GM12878 (cell line): ENCODE measurements at regions not wholly inside any gene's neighbourhood (a gene's known extent, or its start where the extent isn't known, plus 50 kb on each side); places are given as distances from the start of the nearest gene placed in this dataset.

ENCODE experiments used
- ATAC-seq: fragments of 200-7000 bp; cut with Tn5 transposase; 3 replicates; pipeline ENCODE4 v1.9.1; 2020; ENCODE audit warnings: mild to moderate bottlenecking, moderate library complexity
- BruUV-seq: library from RNA; stranded (reverse); fragments of 400-500 nt; replicated peaks from 2 replicates; lab custom pipeline; 2021; lab: Mats Ljungman, UMichigan
- CTCF ChIA-PET: fragments of 300-600 bp; sonication (Branson Sonifier 250); formaldehyde crosslinking; extraction: SDS; loops from one replicate; lab custom pipeline; 2021; ENCODE audit warnings: inconsistent platforms; lab: Yijun Ruan, JAX
- POLR2A ChIA-PET: fragments of 350-600 bp; formaldehyde crosslinking; extraction: SDS; loops from one replicate; lab custom pipeline; 2021; ENCODE audit warnings: inconsistent platforms; lab: Charles Lee
- RAD21 ChIA-PET: fragments of 300-600 bp; sonication (Branson Sonifier 250); formaldehyde crosslinking; loops from one replicate; lab custom pipeline; 2023; ENCODE audit warnings: antibody characterized with exemption; ENCODE audit not compliant: unreplicated experiment; lab: Charles Lee
- SMC1A ChIA-PET: fragments of 300-600 bp; sonication (Branson Sonifier 250); formaldehyde crosslinking; loops from one replicate; lab custom pipeline; 2023; ENCODE audit not compliant: unreplicated experiment, uncharacterized antibody; lab: Charles Lee
- DNase-seq: peaks from one replicate; pipeline ENCODE4 v3.0.0-alpha.2; 2011; ENCODE audit warnings: low read depth, low spot score
- FAIRE-seq: peaks from 3 replicates; lab custom pipeline; 2011; peaks lifted over from hg19 to GRCh38; lab: Jason Lieb, UNC
- H2AFZ ChIP-seq: 2 replicates; pipeline ENCODE4 v1.6.0; 2011; ENCODE audit warnings: low read depth, low read length, control low read depth; ENCODE audit not compliant: control insufficient read depth
- H3K27ac ChIP-seq: 2 replicates; pipeline ENCODE4 v1.5.1; 2011; ENCODE audit warnings: control low read depth; ENCODE audit not compliant: control insufficient read depth, insufficient read depth
- H3K27me3 ChIP-seq, 2 experiments: replicated peaks in 1 of 2; 2 replicates each; pipeline versions ENCODE4 v1.6.0 to v1.6.1; 2011; ENCODE audit warnings: low read length in 1 of 2; ENCODE audit not compliant: control insufficient read depth in 2 of 2, insufficient read depth in 2 of 2
- H3K36me3 ChIP-seq, 2 experiments: 2 replicates each; pipeline ENCODE4 v1.5.1; 2011; ENCODE audit warnings: low read length in 1 of 2; ENCODE audit not compliant: control insufficient read depth in 2 of 2, insufficient read depth in 2 of 2
- H3K4me1 ChIP-seq: 2 replicates; pipeline ENCODE4 v1.6.1; 2011; ENCODE audit warnings: mild to moderate bottlenecking, low read length, moderate library complexity, mixed read lengths; ENCODE audit not compliant: control insufficient read depth, insufficient read depth
- H3K4me2 ChIP-seq: 2 replicates; pipeline ENCODE4 v1.6.0; 2011; ENCODE audit warnings: control low read depth; ENCODE audit not compliant: control insufficient read depth, insufficient read depth
- H3K4me3 ChIP-seq: fragments of 200-600 bp; sonication (generic); 2 replicates; pipeline ENCODE4 v1.5.1; 2016
- H3K79me2 ChIP-seq: 2 replicates; pipeline ENCODE4 v1.6.0; 2011; ENCODE audit warnings: low read length; ENCODE audit not compliant: control insufficient read depth, insufficient read depth
- H3K9ac ChIP-seq: 2 replicates; pipeline ENCODE4 v1.8.0; 2011; ENCODE audit warnings: low read length, control low read depth, mixed read lengths; ENCODE audit not compliant: control insufficient read depth, insufficient read depth
- H3K9me3 ChIP-seq: replicated peaks from 3 replicates; pipeline ENCODE4 v1.5.1; 2011; ENCODE audit warnings: mild to moderate bottlenecking, low read length; ENCODE audit not compliant: control insufficient read depth, insufficient read depth
- H4K20me1 ChIP-seq: 2 replicates; pipeline ENCODE4 v1.6.0; 2011; ENCODE audit not compliant: control insufficient read depth, insufficient read depth
- BRCA1 ChIP-seq: IDR thresholded peaks from 2 replicates; pipeline ENCODE4 v1.6.1; 2011; ENCODE audit warnings: low read depth, low read length, improper control_type of control experiment
- CEBPB ChIP-seq, 2 experiments: fragments of 150-350 bp in 1 of 2; IDR thresholded peaks; 2 replicates each; pipeline ENCODE4 v1.6.1; 2012 to 2014; ENCODE audit warnings: low read depth in 2 of 2, low read length in 2 of 2, borderline replicate concordance in 1 of 2, inconsistent platforms in 1 of 2
- ESRRA ChIP-seq: IDR thresholded peaks from 2 replicates; pipeline ENCODE4 v1.6.1; 2012; ENCODE audit warnings: mild to moderate bottlenecking, low read length, improper control_type of control experiment
- FOXK2 ChIP-seq: fragments of 450-650 bp; IDR thresholded peaks from 2 replicates; pipeline ENCODE4 v1.6.1; 2017; ENCODE audit warnings: mild to moderate bottlenecking, moderate library complexity
- IKZF2 ChIP-seq, 2 experiments: fragments of 450-650 bp; IDR thresholded peaks; 2 replicates each; pipeline ENCODE4 v1.6.1; 2017; ENCODE audit warnings: mild to moderate bottlenecking in 2 of 2, moderate library complexity in 2 of 2
- KAT2A ChIP-seq: conservative IDR thresholded peaks from 2 replicates; pipeline ENCODE4 v1.6.1; 2011; ENCODE audit warnings: low read depth, low read length; ENCODE audit not compliant: control insufficient read depth
- MAX ChIP-seq: IDR thresholded peaks from 2 replicates; pipeline ENCODE4 v1.6.1; 2012; ENCODE audit warnings: low read depth, low read length, improper control_type of control experiment
- MYC ChIP-seq: IDR thresholded peaks from 2 replicates; pipeline ENCODE4 v1.6.1; 2011; ENCODE audit warnings: mild to moderate bottlenecking, low read length, moderate library complexity, inconsistent platforms; ENCODE audit not compliant: insufficient read depth, insufficient replicate concordance, insufficient read length, severe bottlenecking
- NFXL1 ChIP-seq: fragments of 450-650 bp; IDR thresholded peaks from 2 replicates; pipeline ENCODE4 v1.6.1; 2017; ENCODE audit warnings: antibody characterized with exemption, mild to moderate bottlenecking, borderline replicate concordance
- POU2F2 ChIP-seq: IDR thresholded peaks from 3 replicates; pipeline ENCODE4 v1.6.1; 2011; ENCODE audit warnings: low read depth, mild to moderate bottlenecking, low read length, borderline replicate concordance
- RB1 ChIP-seq: fragments of 450-650 bp; formaldehyde crosslinking; IDR thresholded peaks from 2 replicates; pipeline ENCODE4 v1.6.1; 2017; ENCODE audit warnings: mild to moderate bottlenecking, borderline replicate concordance
- SREBF2 ChIP-seq: IDR thresholded peaks from 2 replicates; pipeline ENCODE4 v1.6.1; 2012; ENCODE audit warnings: mild to moderate bottlenecking, low read length
- TCF7 ChIP-seq: IDR thresholded peaks from 2 replicates; pipeline ENCODE4 v1.6.1; 2014; ENCODE audit warnings: antibody characterized with exemption, borderline replicate concordance
- YY1 ChIP-seq: IDR thresholded peaks from 2 replicates; pipeline ENCODE4 v1.6.1; 2011; ENCODE audit warnings: low read depth, mild to moderate bottlenecking, low read length
- WGBS: methylation state at CpG from one replicate; pipeline ENCODE4 v1.1.6; 2016; ENCODE audit warnings: low lambda C conversion rate; ENCODE audit not compliant: insufficient replicate concordance, insufficient coverage; ENCODE audit errors: missing lambda C conversion rate; 5-methylcytosine and 5-hydroxymethylcytosine counted together
- in situ Hi-C: fragments of 300-500 bp; cut with MboI; formaldehyde crosslinking; loops from 9 replicates; pipeline ENCODE4 v1.14.3; 2018; ENCODE audit warnings: mixed read lengths
- intact Hi-C: fragments of 100-400 bp; cut with micrococcal nuclease; formaldehyde crosslinking; loops from one replicate; pipeline ENCODE4 v1.14.2; 2022; ENCODE audit not compliant: unreplicated experiment
- TF ChIP-seq, protein P1 (sequence below): IDR thresholded peaks from 2 replicates; pipeline ENCODE4 v1.6.1; 2012; ENCODE audit warnings: low read depth, low read length, improper control_type of control experiment

DNA sequence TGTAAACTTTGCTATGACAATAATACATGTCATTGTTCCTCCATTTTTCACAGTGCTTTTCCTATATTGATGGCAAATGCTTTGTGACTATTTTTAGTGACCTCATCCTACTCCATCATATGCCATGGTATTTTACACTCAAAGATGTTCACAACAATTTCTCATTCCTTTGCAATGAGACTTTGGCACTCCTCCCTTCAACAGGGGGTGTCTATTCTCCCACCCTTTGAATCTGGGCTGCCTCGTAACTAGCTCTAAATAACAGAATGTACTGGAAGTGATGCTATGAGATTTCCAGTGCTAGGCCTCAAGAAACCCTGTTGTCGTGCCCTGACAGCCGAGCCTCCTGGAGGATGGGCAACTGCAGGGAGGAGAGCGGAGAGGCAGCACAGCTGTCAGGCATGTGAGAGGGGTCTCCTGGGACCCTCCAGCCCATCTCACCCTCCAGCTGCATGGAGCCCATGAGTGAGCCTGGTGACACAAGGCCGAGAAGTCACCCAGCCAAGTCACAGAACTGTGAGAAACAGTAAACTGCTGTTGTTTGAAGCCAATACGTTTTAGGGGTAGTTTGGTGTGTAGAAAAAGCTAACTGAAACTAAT is 103.1 kb upstream of the APCDD1 start (continued):
- TF ChIP-seq, protein P1, sequence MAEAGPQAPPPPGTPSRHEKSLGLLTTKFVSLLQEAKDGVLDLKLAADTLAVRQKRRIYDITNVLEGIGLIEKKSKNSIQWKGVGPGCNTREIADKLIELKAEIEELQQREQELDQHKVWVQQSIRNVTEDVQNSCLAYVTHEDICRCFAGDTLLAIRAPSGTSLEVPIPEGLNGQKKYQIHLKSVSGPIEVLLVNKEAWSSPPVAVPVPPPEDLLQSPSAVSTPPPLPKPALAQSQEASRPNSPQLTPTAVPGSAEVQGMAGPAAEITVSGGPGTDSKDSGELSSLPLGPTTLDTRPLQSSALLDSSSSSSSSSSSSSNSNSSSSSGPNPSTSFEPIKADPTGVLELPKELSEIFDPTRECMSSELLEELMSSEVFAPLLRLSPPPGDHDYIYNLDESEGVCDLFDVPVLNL = no peak
- no peak for TF ChIP-seq ESRRA
- TF ChIP-seq CEBPB (IDR thresholded peaks at IDR 0.05; ENCODE audit: borderline replicate concordance in 1 of 2, low read depth in 2 of 2, low read length in 2 of 2) = no peak
- TF ChIP-seq MAX = no peak
- no peak for TF ChIP-seq BRCA1
- no peak for TF ChIP-seq NFXL1
- TF ChIP-seq IKZF2 (IDR thresholded peaks at IDR 0.05) = no peak

DNA sequence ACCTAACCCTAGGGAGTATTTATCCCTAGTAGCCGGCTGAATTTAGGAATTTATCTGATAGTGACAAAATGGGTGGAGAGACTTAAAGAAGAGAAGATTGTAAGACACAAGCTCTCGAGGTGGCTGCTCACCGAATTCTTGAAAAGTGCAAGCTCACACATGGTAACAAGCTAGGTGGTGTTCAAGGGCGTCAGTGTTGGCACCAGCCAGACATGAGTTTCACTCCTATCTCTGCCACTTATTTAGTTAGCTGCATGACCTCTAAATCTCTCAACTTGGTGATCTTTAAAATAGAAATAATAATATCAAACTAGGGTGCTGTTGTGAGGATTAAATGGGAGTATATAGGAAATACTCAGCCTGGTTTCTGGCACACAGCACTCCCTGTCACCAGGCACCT is 102.6 kb upstream of the APCDD1 start:
- intact Hi-C loops = no loop called here
- H3K9me3 ChIP-seq = peaks cover 3% of the 10 kb centered on the region; the same call in 1 of the 3 replicates
- no peaks in the 10 kb centered on the region for H4K20me1 ChIP-seq
- no peak for DNase-seq
- no peak overlapping the region for H3K4me2 ChIP-seq
- no peaks in the 10 kb centered on the region for H3K36me3 ChIP-seq
- WGBS = 16% methylated on average over 4 of the region's 4 CpGs
- no peak overlapping the region for H3K9ac ChIP-seq
- H3K27ac ChIP-seq = no peak overlapping the region
- no TSS peak for BruUV-seq
- no peaks in the 10 kb centered on the region for H3K79me2 ChIP-seq
- peaks cover 0 to 1% of the 10 kb centered on the region in 2 experiments; a peak in 2 of 4 replicates for H3K27me3 ChIP-seq
- POLR2A ChIA-PET = no interaction called here
- no peak for TF ChIP-seq FOXK2
- no peak for TF ChIP-seq YY1
- TF ChIP-seq RB1 = no peak
- TF ChIP-seq ESRRA = no peak
- no peak for TF ChIP-seq SREBF2
- no peak for TF ChIP-seq POU2F2
- no peak for TF ChIP-seq MYC
- no peak for TF ChIP-seq KAT2A
- no peak for TF ChIP-seq TCF7
- TF ChIP-seq, all 136 proteins: peak for 0
- ChIA-PET RAD21 (no interaction called here), CTCF (no interaction called here), SMC1A (no interaction called here)
- peak; percentile 31 for FAIRE-seq
- Histone ChIP-seq H3K4me1 (no peaks in the 10 kb centered on the region), H2AFZ (no peak overlapping the region), H3K4me3 (no peak overlapping the region)
- ATAC-seq = no peak
- in situ Hi-C loops = no loop called here
